Ureter (tissue), 1 donor: ENCODE measurements at regions not wholly inside any gene's neighbourhood (a gene's known extent, or its start where the extent isn't known, plus 50 kb on each side); places are given as distances from the start of the nearest gene placed in this dataset.

ENCODE experiments used
- DNase-seq: peaks from one replicate; pipeline ENCODE4 v3.0.0-alpha.2; 2020; ENCODE audit warnings: low spot score
- donor health status: DM: yes; HTN: yes; CAD: no.

- DNase-seq = no peak
These were observed 1678.8 kb downstream of the MAT2B start for GRCh38 chr5:165184183-165184582.

- no peak for DNase-seq
These were observed 1680.3 kb downstream of the MAT2B start for GRCh38 chr5:165185716-165186115.

GRCh38 chr5:165187815-165188214 is 1682.4 kb downstream of the MAT2B start:
- no peak for DNase-seq

GRCh38 chr5:165188556-165189175 is 1683.2 kb downstream of the MAT2B start:
- DNase-seq = no peak

GRCh38 chr5:165196961-165197360 is 1691.5 kb downstream of the MAT2B start:
- no peak for DNase-seq

GRCh38 chr5:165201369-165201768 is 1696.0 kb downstream of the MAT2B start:
- no peak for DNase-seq

GRCh38 chr5:165201771-165202518 is 1696.5 kb downstream of the MAT2B start:
- no peak for DNase-seq

GRCh38 chr5:165202519-165202910 is 1697.1 kb downstream of the MAT2B start:
- DNase-seq = no peak

GRCh38 chr5:165209101-165209727 is 1703.8 kb downstream of the MAT2B start:
- no peak for DNase-seq

GRCh38 chr5:165224366-165225045 is 1719.1 kb downstream of the MAT2B start:
- no peak for DNase-seq

GRCh38 chr5:165227515-165227914 is 1722.1 kb downstream of the MAT2B start:
- DNase-seq = no peak

- no peak for DNase-seq
These were observed 1722.8 kb downstream of the MAT2B start for GRCh38 chr5:165228184-165228583.

- no peak for DNase-seq
These were observed 1726.5 kb downstream of the MAT2B start for GRCh38 chr5:165231821-165232508.

GRCh38 chr5:165232509-165233028 is 1727.2 kb downstream of the MAT2B start:
- no peak for DNase-seq

- DNase-seq = no peak
These were observed 1736.4 kb downstream of the MAT2B start for GRCh38 chr5:165241811-165242210.

- no peak for DNase-seq
These were observed 1737.2 kb downstream of the MAT2B start for GRCh38 chr5:165242646-165243045.

- DNase-seq = no peak
These were observed 1739.0 kb downstream of the MAT2B start for GRCh38 chr5:165244407-165244806.

- DNase-seq = no peak
These were observed 1752.9 kb downstream of the MAT2B start for GRCh38 chr5:165258197-165258771.

- no peak for DNase-seq
These were observed 1755.0 kb downstream of the MAT2B start for GRCh38 chr5:165260426-165260825.

- no peak for DNase-seq
These were observed 1758.1 kb downstream of the MAT2B start for GRCh38 chr5:165263536-165263935.

- DNase-seq = no peak
These were observed 1761.5 kb downstream of the MAT2B start for GRCh38 chr5:165266939-165267338.
